Fibroblast of lung (primary cell): ENCODE measurements at regions not wholly inside any gene's neighbourhood (a gene's known extent, or its start where the extent isn't known, plus 50 kb on each side); places are given as distances from the start of the nearest gene placed in this dataset.
A peak's percentile ranks its signal among the peaks of the same experiment; 100 is the strongest.

Source experiments
- DNase-seq, 2 donors: peaks; one replicate each; pipeline versions ENCODE4 v3.0.0 to v3.0.0-alpha.2; 2010; ENCODE audit warnings: low read depth in 2 of 2
- H2AFZ ChIP-seq: 2 replicates; pipeline ENCODE4 v1.5.1; 2012; ENCODE audit warnings: low read length, control low read depth, inconsistent platforms
- H3K27ac ChIP-seq: 2 replicates; pipeline ENCODE4 v1.5.1; 2011; ENCODE audit warnings: low read length, control low read depth; ENCODE audit not compliant: insufficient read depth
- H3K27me3 ChIP-seq: 2 replicates; pipeline ENCODE4 v1.5.1; 2011; ENCODE audit warnings: mild to moderate bottlenecking, low read length; ENCODE audit not compliant: control insufficient read depth, insufficient read depth
- H3K36me3 ChIP-seq: 2 replicates; pipeline ENCODE4 v1.5.1; 2011; ENCODE audit warnings: low read length; ENCODE audit not compliant: control insufficient read depth, insufficient read depth
- H3K4me1 ChIP-seq: 2 replicates; pipeline ENCODE4 v1.5.1; 2011; ENCODE audit warnings: low read length; ENCODE audit not compliant: control insufficient read depth, insufficient read depth; ENCODE audit errors: extremely low read depth
- H3K4me2 ChIP-seq: 2 replicates; pipeline ENCODE4 v1.5.1; 2011; ENCODE audit warnings: low read length, control low read depth; ENCODE audit not compliant: insufficient read depth; ENCODE audit errors: extremely low read depth
- H3K4me3 ChIP-seq, 4 experiments: fragments of 200-600 bp in 1 of 4; sonication (generic) in 1 of 4; replicated peaks in 1 of 4; 2 replicates each; pipeline ENCODE4 v1.5.1; 2011 to 2016; ENCODE audit warnings: low read length in 4 of 4, low read depth in 3 of 4, mild to moderate bottlenecking in 3 of 4, control low read depth in 2 of 4, inconsistent platforms in 1 of 4, mixed read lengths in 1 of 4; ENCODE audit not compliant: insufficient read depth in 1 of 4; ENCODE audit errors: control extremely low read depth in 1 of 4
- H3K79me2 ChIP-seq: 2 replicates; pipeline ENCODE4 v1.5.1; 2012; ENCODE audit warnings: mild to moderate bottlenecking, low read length, inconsistent platforms; ENCODE audit not compliant: control insufficient read depth, insufficient read depth
- H3K9ac ChIP-seq: 2 replicates; pipeline ENCODE4 v1.5.1; 2011; ENCODE audit warnings: mild to moderate bottlenecking, low read length, control low read depth; ENCODE audit not compliant: insufficient read depth
- H3K9me3 ChIP-seq: 2 replicates; pipeline ENCODE4 v1.5.1; 2012; ENCODE audit warnings: low read depth, low read length; ENCODE audit not compliant: control insufficient read depth, insufficient read depth
- H4K20me1 ChIP-seq: 2 replicates; pipeline ENCODE4 v1.5.1; 2011; ENCODE audit warnings: low read length; ENCODE audit not compliant: control insufficient read depth, insufficient read depth; ENCODE audit errors: extremely low read depth
- EZH2 ChIP-seq: IDR thresholded peaks from 2 replicates; pipeline ENCODE4 v1.5.1; 2012; ENCODE audit warnings: low read length, control low read depth, mild to moderate bottlenecking; ENCODE audit errors: missing control alignments
- TF ChIP-seq, protein P1 (sequence below), 2 donors: IDR thresholded peaks in 1 of 2; conservative IDR thresholded peaks in 1 of 2; 1 replicate in 1 of 2; 2 replicates in 1 of 2; pipeline ENCODE4 v1.5.1; 2011 to 2012; ENCODE audit warnings: low read length in 2 of 2, control low read depth in 1 of 2, inconsistent platforms in 1 of 2, low read depth in 1 of 2, mild to moderate bottlenecking in 1 of 2

GRCh38 chr5:4017076-4017803 lies 421.6 kb downstream of the IRX1 start:
- no peak overlapping the region for H3K9ac ChIP-seq
- H3K9me3 ChIP-seq, result no peaks in the 10 kb centered on the region
- H3K4me2 ChIP-seq, result no peak overlapping the region
- no peak for DNase-seq
- no peak overlapping the region for H3K4me3 ChIP-seq
- H3K27ac ChIP-seq, result no peak overlapping the region
- H2AFZ ChIP-seq, result no peak overlapping the region
- H4K20me1 ChIP-seq, result no peaks in the 10 kb centered on the region
- TF ChIP-seq EZH2, result no peak
- TF ChIP-seq, protein P1, sequence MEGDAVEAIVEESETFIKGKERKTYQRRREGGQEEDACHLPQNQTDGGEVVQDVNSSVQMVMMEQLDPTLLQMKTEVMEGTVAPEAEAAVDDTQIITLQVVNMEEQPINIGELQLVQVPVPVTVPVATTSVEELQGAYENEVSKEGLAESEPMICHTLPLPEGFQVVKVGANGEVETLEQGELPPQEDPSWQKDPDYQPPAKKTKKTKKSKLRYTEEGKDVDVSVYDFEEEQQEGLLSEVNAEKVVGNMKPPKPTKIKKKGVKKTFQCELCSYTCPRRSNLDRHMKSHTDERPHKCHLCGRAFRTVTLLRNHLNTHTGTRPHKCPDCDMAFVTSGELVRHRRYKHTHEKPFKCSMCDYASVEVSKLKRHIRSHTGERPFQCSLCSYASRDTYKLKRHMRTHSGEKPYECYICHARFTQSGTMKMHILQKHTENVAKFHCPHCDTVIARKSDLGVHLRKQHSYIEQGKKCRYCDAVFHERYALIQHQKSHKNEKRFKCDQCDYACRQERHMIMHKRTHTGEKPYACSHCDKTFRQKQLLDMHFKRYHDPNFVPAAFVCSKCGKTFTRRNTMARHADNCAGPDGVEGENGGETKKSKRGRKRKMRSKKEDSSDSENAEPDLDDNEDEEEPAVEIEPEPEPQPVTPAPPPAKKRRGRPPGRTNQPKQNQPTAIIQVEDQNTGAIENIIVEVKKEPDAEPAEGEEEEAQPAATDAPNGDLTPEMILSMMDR (conservative IDR thresholded peaks at IDR 0.05 in 1 of 2, IDR thresholded peaks at IDR 0.05 in 1 of 2; ENCODE audit: low read depth in 1 of 2, low read length in 2 of 2), result no peak
- H3K27me3 ChIP-seq, result no peaks in the 10 kb centered on the region
- no peaks in the 10 kb centered on the region for H3K36me3 ChIP-seq
- no peaks in the 10 kb centered on the region for H3K4me1 ChIP-seq
- H3K79me2 ChIP-seq, result no peaks in the 10 kb centered on the region

- Histone ChIP-seq H3K27ac (no peak overlapping the region), H3K4me3 (no peak overlapping the region), H3K9me3 (no peaks in the 10 kb centered on the region), H3K4me1 (no peaks in the 10 kb centered on the region), H3K36me3 (no peaks in the 10 kb centered on the region), H3K4me2 (no peak overlapping the region), H4K20me1 (no peaks in the 10 kb centered on the region), H3K79me2 (no peaks in the 10 kb centered on the region), H3K9ac (no peak overlapping the region), H3K27me3 (no peaks in the 10 kb centered on the region), H2AFZ (no peak overlapping the region)
- TF ChIP-seq EZH2, result no peak
- TF ChIP-seq, protein P1 (conservative IDR thresholded peaks at IDR 0.05 in 1 of 2, IDR thresholded peaks at IDR 0.05 in 1 of 2; ENCODE audit: low read depth in 1 of 2, low read length in 2 of 2), result no peak
- DNase-seq, result no peak
Observed at GRCh38 chr5:4018007-4018406, 422.4 kb downstream of the IRX1 start.

DNA sequence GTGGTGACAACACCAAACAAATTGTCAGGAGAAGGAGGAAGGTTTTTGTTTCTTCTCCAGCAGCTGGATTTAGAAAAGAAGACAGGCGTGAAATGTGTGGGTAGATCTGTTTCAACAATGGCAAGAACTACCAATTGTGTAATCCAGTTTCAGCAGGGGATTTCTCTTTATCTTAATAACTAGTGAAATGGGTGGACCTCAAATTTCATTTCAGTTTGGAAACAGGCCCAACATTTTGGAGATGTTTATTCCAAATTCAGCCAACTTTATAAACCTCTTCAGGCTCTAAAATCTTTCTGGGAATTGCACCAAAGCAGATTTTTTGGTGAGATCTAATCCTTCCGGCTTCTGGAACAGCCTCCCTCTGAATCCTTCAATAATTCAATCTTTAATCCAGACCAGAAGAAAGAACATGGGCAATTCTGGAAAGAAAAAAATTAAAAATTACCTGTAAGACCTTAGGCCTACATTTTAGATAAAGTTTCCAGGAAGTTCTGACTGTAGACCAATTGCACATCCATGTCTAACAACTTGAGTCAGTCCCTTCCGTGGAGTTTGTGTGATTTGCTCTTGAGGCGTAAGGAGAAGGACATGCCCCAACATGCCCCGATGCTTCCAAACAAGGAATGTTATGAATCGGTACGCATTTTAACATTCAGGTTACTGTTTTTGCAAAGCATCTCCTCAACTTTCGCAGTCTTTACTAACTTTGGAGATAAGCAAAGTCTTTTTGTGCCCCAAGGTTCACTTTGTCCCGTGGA lies 423.6 kb downstream of the IRX1 start:
- no peak overlapping the region for H3K4me3 ChIP-seq
- peak in 1 of 2 donors; percentile 35 for DNase-seq
- no peak overlapping the region for H3K27ac ChIP-seq

More for the DNA sequence above, 423.6 kb downstream of the IRX1 start:
- H3K9ac ChIP-seq, result no peak overlapping the region
- no peak overlapping the region for H2AFZ ChIP-seq
- no peak overlapping the region for H3K4me2 ChIP-seq
- H3K9me3 ChIP-seq, result no peaks in the 10 kb centered on the region
- H3K79me2 ChIP-seq, result no peaks in the 10 kb centered on the region
- H3K4me1 ChIP-seq, result no peaks in the 10 kb centered on the region
- H3K27me3 ChIP-seq, result no peaks in the 10 kb centered on the region
- no peaks in the 10 kb centered on the region for H3K36me3 ChIP-seq
- no peaks in the 10 kb centered on the region for H4K20me1 ChIP-seq
- TF ChIP-seq EZH2, result no peak
